GM23338 (cell line): ENCODE measurements at regions not wholly inside any gene's neighbourhood (a gene's known extent, or its start where the extent isn't known, plus 50 kb on each side); places are given as distances from the start of the nearest gene placed in this dataset.

Source experiments
- ATAC-seq: fragments of 200-7000 bp; cut with Tn5 transposase; 3 replicates; pipeline ENCODE4 v1.9.1; 2020
- DNase-seq: peaks from one replicate; pipeline ENCODE4 v3.0.0-alpha.2; 2015; ENCODE audit warnings: low spot score
- H2AFZ ChIP-seq: fragments of 200-600 bp; sonication (generic); 2 replicates; pipeline ENCODE4 v1.8.0; 2016; ENCODE audit warnings: antibody characterized with exemption, mild to moderate bottlenecking, moderate library complexity
- H3F3A ChIP-seq: fragments of 200-600 bp; sonication (generic); replicated peaks from 2 replicates; pipeline ENCODE4 v1.8.0; 2017; ENCODE audit warnings: antibody characterized with exemption, mixed run types, low read depth
- H3K27ac ChIP-seq: fragments of 200-600 bp; sonication (generic); 2 replicates; pipeline ENCODE4 v1.6.1; 2016; ENCODE audit warnings: low read depth
- H3K27me3 ChIP-seq: fragments of 200-600 bp; sonication (generic); 2 replicates; pipeline ENCODE4 v1.8.0; 2016; ENCODE audit warnings: mild to moderate bottlenecking, mixed run types, moderate library complexity; ENCODE audit not compliant: insufficient read depth
- H3K36me3 ChIP-seq: fragments of 200-600 bp; sonication (generic); 2 replicates; pipeline ENCODE4 v1.8.0; 2016; ENCODE audit warnings: mild to moderate bottlenecking; ENCODE audit not compliant: insufficient read depth
- H3K4me1 ChIP-seq: fragments of 200-600 bp; sonication (generic); 2 replicates; pipeline ENCODE4 v1.8.0; 2016; ENCODE audit warnings: mild to moderate bottlenecking, moderate library complexity; ENCODE audit not compliant: insufficient read depth
- H3K4me2 ChIP-seq: fragments of 200-600 bp; sonication (generic); 2 replicates; pipeline ENCODE4 v1.7.1; 2017; ENCODE audit warnings: mixed run types
- H3K4me3 ChIP-seq: fragments of 200-600 bp; sonication (generic); 2 replicates; pipeline ENCODE4 v1.6.1; 2016; ENCODE audit warnings: mixed run types
- H3K79me2 ChIP-seq: fragments of 200-600 bp; sonication (generic); replicated peaks from 2 replicates; pipeline ENCODE4 v1.8.0; 2017; ENCODE audit warnings: mild to moderate bottlenecking; ENCODE audit not compliant: insufficient read depth
- H3K9me2 ChIP-seq: fragments of 200-600 bp; sonication (generic); 2 replicates; pipeline ENCODE4 v1.8.0; 2017; ENCODE audit not compliant: insufficient read depth
- H4K20me1 ChIP-seq: fragments of 200-600 bp; sonication (generic); replicated peaks from 2 replicates; pipeline ENCODE4 v1.8.0; 2017; ENCODE audit warnings: mild to moderate bottlenecking; ENCODE audit not compliant: insufficient read depth
- H3K27ac Mint-ChIP-seq: 2 replicates; pipeline ENCODE4 v1.8.0; 2020; ENCODE audit warnings: inconsistent platforms, mild to moderate bottlenecking, moderate library complexity, mixed read lengths
- H3K27me3 Mint-ChIP-seq: 3 replicates; pipeline ENCODE4 v1.8.0; 2022; ENCODE audit warnings: low read depth, mild to moderate bottlenecking, moderate library complexity, mixed read lengths, inconsistent platforms; ENCODE audit not compliant: insufficient read depth, poor library complexity
- H3K36me3 Mint-ChIP-seq: 3 replicates; pipeline ENCODE4 v1.8.0; 2021; ENCODE audit warnings: low read depth, mild to moderate bottlenecking, inconsistent platforms, moderate library complexity, mixed read lengths
- H3K4me1 Mint-ChIP-seq: 3 replicates; pipeline ENCODE4 v1.8.0; 2020; ENCODE audit warnings: mild to moderate bottlenecking, inconsistent platforms, mixed read lengths
- H3K4me3 Mint-ChIP-seq: 3 replicates; pipeline ENCODE4 v1.8.0; 2021; ENCODE audit warnings: moderate library complexity, mild to moderate bottlenecking, inconsistent platforms, mixed read lengths
- H3K9me3 Mint-ChIP-seq: 3 replicates; pipeline ENCODE4 v1.8.0; 2020; ENCODE audit warnings: moderate library complexity, mild to moderate bottlenecking, inconsistent platforms, mixed read lengths
- CREB1 ChIP-seq: fragments of 250-450 bp; sonication (Bioruptor Pico); IDR thresholded peaks from 2 replicates; pipeline ENCODE4 v1.5.0; 2020; ENCODE audit warnings: low read depth, mild to moderate bottlenecking, moderate library complexity
- CTCF ChIP-seq, 2 experiments: fragments of 200-600 bp in 1 of 2; sonication (generic) in 1 of 2; conservative IDR thresholded peaks; 2 replicates each; pipeline versions ENCODE4 v1.5.1 to v1.6.1; 2016 to 2017; ENCODE audit warnings: antibody characterized with exemption in 2 of 2, low read depth in 2 of 2, mild to moderate bottlenecking in 2 of 2, moderate library complexity in 1 of 2
- ETS1 ChIP-seq: IDR thresholded peaks from 2 replicates; pipeline ENCODE4 v1.6.1; 2016; ENCODE audit warnings: antibody characterized with exemption
- EZH2 ChIP-seq: fragments of 200-600 bp; sonication (generic); IDR thresholded peaks from one replicate; pipeline ENCODE4 v1.8.0; 2017; ENCODE audit warnings: antibody characterized with exemption, mild to moderate bottlenecking, low read depth; ENCODE audit not compliant: unreplicated experiment
- EZH2phosphoT487 ChIP-seq: fragments of 200-600 bp; sonication (generic); IDR thresholded peaks from one replicate; pipeline ENCODE4 v1.8.1; 2018; ENCODE audit warnings: antibody characterized with exemption; ENCODE audit not compliant: unreplicated experiment
- JUNB ChIP-seq: IDR thresholded peaks from one replicate; pipeline ENCODE4 v1.6.1; 2016; ENCODE audit warnings: antibody characterized with exemption; ENCODE audit not compliant: unreplicated experiment
- NANOG ChIP-seq: IDR thresholded peaks from 2 replicates; pipeline ENCODE4 v1.6.1; 2016; ENCODE audit warnings: antibody characterized with exemption, borderline replicate concordance
- POLR2AphosphoS5 ChIP-seq: IDR thresholded peaks from 2 replicates; pipeline ENCODE4 v1.6.1; 2016; ENCODE audit warnings: antibody characterized with exemption, low read depth
- REST ChIP-seq: IDR thresholded peaks from one replicate; pipeline ENCODE4 v1.6.1; 2018; ENCODE audit warnings: antibody characterized with exemption; ENCODE audit not compliant: unreplicated experiment
- STAT1 ChIP-seq: IDR thresholded peaks from one replicate; pipeline ENCODE4 v1.6.1; 2016; ENCODE audit warnings: antibody characterized with exemption; ENCODE audit not compliant: unreplicated experiment
- ZNF114 ChIP-seq: fragments of 250-450 bp; sonication (Bioruptor Pico); IDR thresholded peaks from 2 replicates; pipeline ENCODE4 v1.5.0; 2020; ENCODE audit warnings: mild to moderate bottlenecking, moderate library complexity
- ZNF331 ChIP-seq: fragments of 250-450 bp; sonication (Bioruptor Pico); IDR thresholded peaks from 2 replicates; pipeline ENCODE4 v1.5.0; 2020; ENCODE audit warnings: low read depth, mild to moderate bottlenecking, moderate library complexity
- ZNF462 ChIP-seq: fragments of 250-450 bp; sonication (Bioruptor Pico); IDR thresholded peaks from 2 replicates; pipeline ENCODE4 v1.5.0; 2020; ENCODE audit warnings: mild to moderate bottlenecking, moderate library complexity

- H3K36me3 ChIP-seq, result no peaks in the 10 kb centered on the region
- H3K4me3 ChIP-seq, result no peak overlapping the region
- no peak for DNase-seq
- Mint-ChIP-seq H3K4me3 (no peak overlapping the region), H3K27ac (no peak overlapping the region), H3K9me3 (no peaks in the 10 kb centered on the region), H3K4me1 (peaks cover 13% of the 10 kb centered on the region), H3K36me3 (no peaks in the 10 kb centered on the region), H3K27me3 (peaks cover 4% of the 10 kb centered on the region)
- TF ChIP-seq EZH2 (no peak), ZNF331 (CRISPR knock-in tag) (no peak), ZNF462 (CRISPR knock-in tag) (no peak), STAT1 (no peak), POLR2AphosphoS5 (no peak), NANOG (no peak), JUNB (no peak), CTCF (conservative IDR thresholded peaks at IDR 0.05; ENCODE audit: low read depth in 2 of 2) (no peak), REST (no peak), ETS1 (no peak), ZNF114 (CRISPR knock-in tag) (no peak), CREB1 (CRISPR knock-in tag) (no peak), EZH2phosphoT487 (no peak)
- H2AFZ ChIP-seq, result no peak overlapping the region
- no peaks in the 10 kb centered on the region for H3K4me1 ChIP-seq
- no peaks in the 10 kb centered on the region for H3K79me2 ChIP-seq
- no peak overlapping the region for H3K27ac ChIP-seq
- H3K9me2 ChIP-seq, result no peaks in the 10 kb centered on the region
- no peak for ATAC-seq
- H3F3A ChIP-seq, result no peaks in the 10 kb centered on the region
- H4K20me1 ChIP-seq, result no peaks in the 10 kb centered on the region
- H3K4me2 ChIP-seq, result no peak overlapping the region
- H3K27me3 ChIP-seq, result no peaks in the 10 kb centered on the region
Measured at GRCh38 chr11:111439901-111440300, 60.8 kb upstream of the POU2AF1 start.
